ENCODE measurements at regions not wholly inside any gene's neighbourhood (a gene's known extent, or its start where the extent isn't known, plus 50 kb on each side); places are given as distances from the start of the nearest gene placed in this dataset.

DNA sequence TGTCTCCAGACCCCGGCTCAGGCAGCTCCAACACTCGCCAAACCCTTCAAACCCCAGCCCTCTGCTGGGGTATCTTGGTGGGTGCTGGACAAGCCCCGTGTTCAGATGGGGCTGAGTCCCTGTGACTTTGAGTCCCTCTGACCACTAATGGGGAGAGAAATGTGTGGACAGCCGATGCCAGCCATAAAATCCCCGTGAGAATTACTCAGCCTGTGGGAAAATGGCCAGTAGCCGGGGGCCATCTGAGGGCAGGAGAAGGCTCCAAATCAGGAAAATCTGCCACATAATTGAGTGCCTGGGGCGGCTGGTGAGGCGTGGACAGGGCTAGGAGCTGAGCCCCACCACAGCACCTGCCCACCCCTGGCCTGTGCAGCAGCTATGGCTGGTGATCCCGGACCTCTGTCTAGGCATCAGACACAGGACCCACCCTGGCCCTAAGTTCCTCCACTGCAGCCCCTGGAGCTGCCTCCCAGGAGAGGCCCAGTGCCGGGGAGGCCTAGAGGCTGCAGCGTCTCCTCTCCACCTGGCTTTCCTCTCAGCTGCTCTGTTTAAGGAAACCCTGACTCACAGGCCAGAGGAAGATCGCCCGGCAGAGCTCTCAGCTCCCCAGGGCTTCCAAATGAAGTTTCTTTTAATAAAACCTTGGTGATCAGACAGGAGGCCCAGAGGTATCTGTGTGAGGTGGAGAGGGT lies 53.7 kb upstream of the SLCO4A1 start:
- TF ChIP-seq, protein P1, sequence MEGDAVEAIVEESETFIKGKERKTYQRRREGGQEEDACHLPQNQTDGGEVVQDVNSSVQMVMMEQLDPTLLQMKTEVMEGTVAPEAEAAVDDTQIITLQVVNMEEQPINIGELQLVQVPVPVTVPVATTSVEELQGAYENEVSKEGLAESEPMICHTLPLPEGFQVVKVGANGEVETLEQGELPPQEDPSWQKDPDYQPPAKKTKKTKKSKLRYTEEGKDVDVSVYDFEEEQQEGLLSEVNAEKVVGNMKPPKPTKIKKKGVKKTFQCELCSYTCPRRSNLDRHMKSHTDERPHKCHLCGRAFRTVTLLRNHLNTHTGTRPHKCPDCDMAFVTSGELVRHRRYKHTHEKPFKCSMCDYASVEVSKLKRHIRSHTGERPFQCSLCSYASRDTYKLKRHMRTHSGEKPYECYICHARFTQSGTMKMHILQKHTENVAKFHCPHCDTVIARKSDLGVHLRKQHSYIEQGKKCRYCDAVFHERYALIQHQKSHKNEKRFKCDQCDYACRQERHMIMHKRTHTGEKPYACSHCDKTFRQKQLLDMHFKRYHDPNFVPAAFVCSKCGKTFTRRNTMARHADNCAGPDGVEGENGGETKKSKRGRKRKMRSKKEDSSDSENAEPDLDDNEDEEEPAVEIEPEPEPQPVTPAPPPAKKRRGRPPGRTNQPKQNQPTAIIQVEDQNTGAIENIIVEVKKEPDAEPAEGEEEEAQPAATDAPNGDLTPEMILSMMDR (IDR thresholded peaks at IDR 0.05): no peak
- no peak for TF ChIP-seq POLR2A (IDR thresholded peaks at IDR 0.05)

All from uterus (tissue), 2 donors.